ENCODE measurements at regions not wholly inside any gene's neighbourhood (a gene's known extent, or its start where the extent isn't known, plus 50 kb on each side); places are given as distances from the start of the nearest gene placed in this dataset.

DNA sequence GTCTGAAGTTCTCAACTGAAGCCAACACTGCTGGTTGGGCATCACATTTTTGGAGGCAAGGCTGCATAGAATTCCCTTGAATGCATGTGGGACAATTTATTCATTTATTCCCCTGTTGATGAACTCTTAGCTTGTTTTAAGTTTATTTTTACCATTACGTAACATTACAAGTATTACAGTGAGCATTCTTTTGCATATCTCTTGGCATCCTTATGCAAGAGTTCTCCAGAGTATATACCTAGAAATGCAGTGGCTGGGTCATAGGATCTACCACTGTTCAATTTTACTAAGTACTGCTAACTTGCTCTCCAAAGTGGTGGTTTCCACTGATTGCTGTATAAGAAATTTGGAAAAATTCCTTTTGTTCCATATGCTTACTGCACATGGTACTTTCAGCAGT is 66.5 kb downstream of the UCHL1 start:
- ATAC-seq = no peak
- TF ChIP-seq, protein P1, sequence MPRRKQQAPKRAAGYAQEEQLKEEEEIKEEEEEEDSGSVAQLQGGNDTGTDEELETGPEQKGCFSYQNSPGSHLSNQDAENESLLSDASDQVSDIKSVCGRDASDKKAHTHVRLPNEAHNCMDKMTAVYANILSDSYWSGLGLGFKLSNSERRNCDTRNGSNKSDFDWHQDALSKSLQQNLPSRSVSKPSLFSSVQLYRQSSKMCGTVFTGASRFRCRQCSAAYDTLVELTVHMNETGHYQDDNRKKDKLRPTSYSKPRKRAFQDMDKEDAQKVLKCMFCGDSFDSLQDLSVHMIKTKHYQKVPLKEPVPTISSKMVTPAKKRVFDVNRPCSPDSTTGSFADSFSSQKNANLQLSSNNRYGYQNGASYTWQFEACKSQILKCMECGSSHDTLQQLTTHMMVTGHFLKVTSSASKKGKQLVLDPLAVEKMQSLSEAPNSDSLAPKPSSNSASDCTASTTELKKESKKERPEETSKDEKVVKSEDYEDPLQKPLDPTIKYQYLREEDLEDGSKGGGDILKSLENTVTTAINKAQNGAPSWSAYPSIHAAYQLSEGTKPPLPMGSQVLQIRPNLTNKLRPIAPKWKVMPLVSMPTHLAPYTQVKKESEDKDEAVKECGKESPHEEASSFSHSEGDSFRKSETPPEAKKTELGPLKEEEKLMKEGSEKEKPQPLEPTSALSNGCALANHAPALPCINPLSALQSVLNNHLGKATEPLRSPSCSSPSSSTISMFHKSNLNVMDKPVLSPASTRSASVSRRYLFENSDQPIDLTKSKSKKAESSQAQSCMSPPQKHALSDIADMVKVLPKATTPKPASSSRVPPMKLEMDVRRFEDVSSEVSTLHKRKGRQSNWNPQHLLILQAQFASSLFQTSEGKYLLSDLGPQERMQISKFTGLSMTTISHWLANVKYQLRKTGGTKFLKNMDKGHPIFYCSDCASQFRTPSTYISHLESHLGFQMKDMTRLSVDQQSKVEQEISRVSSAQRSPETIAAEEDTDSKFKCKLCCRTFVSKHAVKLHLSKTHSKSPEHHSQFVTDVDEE (CRISPR knock-in tag; IDR thresholded peaks at IDR 0.05) = no peak
- TF ChIP-seq ZNF8 (CRISPR knock-in tag; IDR thresholded peaks at IDR 0.05) (no peak), ZNF565 (CRISPR knock-in tag; conservative IDR thresholded peaks at IDR 0.05; ENCODE audit: low read depth) (no peak), ISL1 (CRISPR knock-in tag; IDR thresholded peaks at IDR 0.05) (no peak), TOX (CRISPR knock-in tag; IDR thresholded peaks at IDR 0.05; ENCODE audit: borderline replicate concordance) (no peak), RARB (CRISPR knock-in tag; IDR thresholded peaks at IDR 0.05) (no peak), BACH2 (CRISPR knock-in tag; IDR thresholded peaks at IDR 0.05; ENCODE audit: borderline replicate concordance) (no peak), CSDC2 (CRISPR knock-in tag; IDR thresholded peaks at IDR 0.05) (no peak), ESRRG (CRISPR knock-in tag; IDR thresholded peaks at IDR 0.05) (no peak), TCF4 (CRISPR knock-in tag; IDR thresholded peaks at IDR 0.05; ENCODE audit: borderline replicate concordance) (no peak), ARNTL (CRISPR knock-in tag; IDR thresholded peaks at IDR 0.05; ENCODE audit: borderline replicate concordance, low read depth) (no peak)
- TF ChIP-seq, protein P2, sequence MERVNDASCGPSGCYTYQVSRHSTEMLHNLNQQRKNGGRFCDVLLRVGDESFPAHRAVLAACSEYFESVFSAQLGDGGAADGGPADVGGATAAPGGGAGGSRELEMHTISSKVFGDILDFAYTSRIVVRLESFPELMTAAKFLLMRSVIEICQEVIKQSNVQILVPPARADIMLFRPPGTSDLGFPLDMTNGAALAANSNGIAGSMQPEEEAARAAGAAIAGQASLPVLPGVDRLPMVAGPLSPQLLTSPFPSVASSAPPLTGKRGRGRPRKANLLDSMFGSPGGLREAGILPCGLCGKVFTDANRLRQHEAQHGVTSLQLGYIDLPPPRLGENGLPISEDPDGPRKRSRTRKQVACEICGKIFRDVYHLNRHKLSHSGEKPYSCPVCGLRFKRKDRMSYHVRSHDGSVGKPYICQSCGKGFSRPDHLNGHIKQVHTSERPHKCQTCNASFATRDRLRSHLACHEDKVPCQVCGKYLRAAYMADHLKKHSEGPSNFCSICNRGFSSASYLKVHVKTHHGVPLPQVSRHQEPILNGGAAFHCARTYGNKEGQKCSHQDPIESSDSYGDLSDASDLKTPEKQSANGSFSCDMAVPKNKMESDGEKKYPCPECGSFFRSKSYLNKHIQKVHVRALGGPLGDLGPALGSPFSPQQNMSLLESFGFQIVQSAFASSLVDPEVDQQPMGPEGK (CRISPR knock-in tag; IDR thresholded peaks at IDR 0.05; ENCODE audit: borderline replicate concordance) = no peak
- TF ChIP-seq, protein P3, sequence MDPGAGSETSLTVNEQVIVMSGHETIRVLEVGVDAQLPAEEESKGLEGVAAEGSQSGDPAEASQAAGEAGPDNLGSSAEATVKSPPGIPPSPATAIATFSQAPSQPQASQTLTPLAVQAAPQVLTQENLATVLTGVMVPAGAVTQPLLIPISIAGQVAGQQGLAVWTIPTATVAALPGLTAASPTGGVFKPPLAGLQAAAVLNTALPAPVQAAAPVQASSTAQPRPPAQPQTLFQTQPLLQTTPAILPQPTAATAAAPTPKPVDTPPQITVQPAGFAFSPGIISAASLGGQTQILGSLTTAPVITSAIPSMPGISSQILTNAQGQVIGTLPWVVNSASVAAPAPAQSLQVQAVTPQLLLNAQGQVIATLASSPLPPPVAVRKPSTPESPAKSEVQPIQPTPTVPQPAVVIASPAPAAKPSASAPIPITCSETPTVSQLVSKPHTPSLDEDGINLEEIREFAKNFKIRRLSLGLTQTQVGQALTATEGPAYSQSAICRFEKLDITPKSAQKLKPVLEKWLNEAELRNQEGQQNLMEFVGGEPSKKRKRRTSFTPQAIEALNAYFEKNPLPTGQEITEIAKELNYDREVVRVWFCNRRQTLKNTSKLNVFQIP (CRISPR knock-in tag; IDR thresholded peaks at IDR 0.05; ENCODE audit: borderline replicate concordance, low read depth) = no peak
- TF ChIP-seq, protein P4, sequence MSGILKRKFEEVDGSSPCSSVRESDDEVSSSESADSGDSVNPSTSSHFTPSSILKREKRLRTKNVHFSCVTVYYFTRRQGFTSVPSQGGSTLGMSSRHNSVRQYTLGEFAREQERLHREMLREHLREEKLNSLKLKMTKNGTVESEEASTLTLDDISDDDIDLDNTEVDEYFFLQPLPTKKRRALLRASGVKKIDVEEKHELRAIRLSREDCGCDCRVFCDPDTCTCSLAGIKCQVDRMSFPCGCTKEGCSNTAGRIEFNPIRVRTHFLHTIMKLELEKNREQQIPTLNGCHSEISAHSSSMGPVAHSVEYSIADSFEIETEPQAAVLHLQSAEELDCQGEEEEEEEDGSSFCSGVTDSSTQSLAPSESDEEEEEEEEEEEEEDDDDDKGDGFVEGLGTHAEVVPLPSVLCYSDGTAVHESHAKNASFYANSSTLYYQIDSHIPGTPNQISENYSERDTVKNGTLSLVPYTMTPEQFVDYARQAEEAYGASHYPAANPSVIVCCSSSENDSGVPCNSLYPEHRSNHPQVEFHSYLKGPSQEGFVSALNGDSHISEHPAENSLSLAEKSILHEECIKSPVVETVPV (CRISPR knock-in tag; IDR thresholded peaks at IDR 0.05) = no peak
- TF ChIP-seq, protein P5, sequence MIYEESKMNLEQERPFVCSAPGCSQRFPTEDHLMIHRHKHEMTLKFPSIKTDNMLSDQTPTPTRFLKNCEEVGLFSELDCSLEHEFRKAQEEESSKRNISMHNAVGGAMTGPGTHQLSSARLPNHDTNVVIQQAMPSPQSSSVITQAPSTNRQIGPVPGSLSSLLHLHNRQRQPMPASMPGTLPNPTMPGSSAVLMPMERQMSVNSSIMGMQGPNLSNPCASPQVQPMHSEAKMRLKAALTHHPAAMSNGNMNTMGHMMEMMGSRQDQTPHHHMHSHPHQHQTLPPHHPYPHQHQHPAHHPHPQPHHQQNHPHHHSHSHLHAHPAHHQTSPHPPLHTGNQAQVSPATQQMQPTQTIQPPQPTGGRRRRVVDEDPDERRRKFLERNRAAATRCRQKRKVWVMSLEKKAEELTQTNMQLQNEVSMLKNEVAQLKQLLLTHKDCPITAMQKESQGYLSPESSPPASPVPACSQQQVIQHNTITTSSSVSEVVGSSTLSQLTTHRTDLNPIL (CRISPR knock-in tag; IDR thresholded peaks at IDR 0.05; ENCODE audit: low read depth) = no peak

DNA sequence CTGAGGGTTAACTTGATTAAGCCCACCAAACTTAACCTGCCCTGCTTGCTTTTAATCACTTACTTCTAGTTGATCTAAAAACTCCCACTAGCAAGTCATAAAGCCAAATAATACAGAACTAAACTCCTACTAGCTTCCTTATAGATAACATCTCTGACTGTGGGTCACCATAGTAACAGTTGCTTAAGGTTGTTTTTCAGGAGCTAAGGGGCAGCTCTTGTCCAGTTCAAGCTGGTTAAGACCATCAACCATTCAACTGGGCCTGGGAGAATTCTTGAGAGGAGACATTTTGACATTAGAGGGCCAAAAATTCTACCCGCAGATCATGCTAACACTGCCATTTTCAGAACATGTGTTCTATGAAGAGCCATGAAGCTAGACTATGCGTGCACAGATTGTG is 67.0 kb downstream of the UCHL1 start:
- TF ChIP-seq ISL1 (CRISPR knock-in tag; IDR thresholded peaks at IDR 0.05) = no peak
- TF ChIP-seq, protein P3 (CRISPR knock-in tag; IDR thresholded peaks at IDR 0.05; ENCODE audit: borderline replicate concordance, low read depth) = no peak
- TF ChIP-seq TOX (CRISPR knock-in tag; IDR thresholded peaks at IDR 0.05; ENCODE audit: borderline replicate concordance) = no peak
- no peak for TF ChIP-seq ZFP30 (CRISPR knock-in tag; IDR thresholded peaks at IDR 0.05)
- no peak for TF ChIP-seq SNAI2 (CRISPR knock-in tag; IDR thresholded peaks at IDR 0.05)
- TF ChIP-seq BACH2 (CRISPR knock-in tag; IDR thresholded peaks at IDR 0.05; ENCODE audit: borderline replicate concordance) = no peak
- TF ChIP-seq ZNF70 (CRISPR knock-in tag; IDR thresholded peaks at IDR 0.05) = no peak
- no peak for TF ChIP-seq ESRRG (CRISPR knock-in tag; IDR thresholded peaks at IDR 0.05)
- TF ChIP-seq, protein P5 (CRISPR knock-in tag; IDR thresholded peaks at IDR 0.05; ENCODE audit: low read depth) = no peak
- no peak for TF ChIP-seq ZNF565 (CRISPR knock-in tag; conservative IDR thresholded peaks at IDR 0.05; ENCODE audit: low read depth)
- TF ChIP-seq ZNF8 (CRISPR knock-in tag; IDR thresholded peaks at IDR 0.05) = no peak
- TF ChIP-seq, protein P4 (CRISPR knock-in tag; IDR thresholded peaks at IDR 0.05) = no peak
- no peak for TF ChIP-seq PPARA (CRISPR knock-in tag; IDR thresholded peaks at IDR 0.05; ENCODE audit: borderline replicate concordance)
- TF ChIP-seq OSR1 (CRISPR knock-in tag; IDR thresholded peaks at IDR 0.05) = no peak
- no peak for TF ChIP-seq RARB (CRISPR knock-in tag; IDR thresholded peaks at IDR 0.05)
- TF ChIP-seq ZC3H10 (CRISPR knock-in tag; IDR thresholded peaks at IDR 0.05) = no peak
- TF ChIP-seq GLIS3 (CRISPR knock-in tag; IDR thresholded peaks at IDR 0.05) = no peak
- no peak for TF ChIP-seq CSDC2 (CRISPR knock-in tag; IDR thresholded peaks at IDR 0.05)
- ATAC-seq = no peak
